ENCODE measurements at regions not wholly inside any gene's neighbourhood (a gene's known extent, or its start where the extent isn't known, plus 50 kb on each side); places are given as distances from the start of the nearest gene placed in this dataset.

DNA sequence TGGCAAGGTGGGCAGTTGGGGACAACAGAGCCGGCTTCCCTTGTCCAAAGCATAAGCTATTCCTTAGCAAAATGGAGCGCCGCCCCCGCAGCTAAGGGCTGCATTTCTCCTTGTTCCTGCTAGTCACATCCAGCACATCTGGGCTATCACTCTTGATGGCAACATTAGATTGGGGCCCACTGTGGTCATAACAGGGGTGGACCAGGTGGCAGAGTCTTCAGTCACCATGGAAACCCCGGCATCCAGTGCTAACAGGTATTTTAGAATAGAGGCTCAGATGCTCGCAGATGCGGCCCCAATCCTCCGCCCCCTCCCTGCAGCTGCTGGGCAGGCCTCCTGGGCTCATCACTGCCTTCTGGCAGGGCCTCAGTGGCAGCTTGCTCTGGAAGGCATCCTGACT is 125.9 kb downstream of the GPCPD1 start:
- intact Hi-C loops (cut with DNase I; ENCODE audit: low total_unique reads) = no loop called here

DNA sequence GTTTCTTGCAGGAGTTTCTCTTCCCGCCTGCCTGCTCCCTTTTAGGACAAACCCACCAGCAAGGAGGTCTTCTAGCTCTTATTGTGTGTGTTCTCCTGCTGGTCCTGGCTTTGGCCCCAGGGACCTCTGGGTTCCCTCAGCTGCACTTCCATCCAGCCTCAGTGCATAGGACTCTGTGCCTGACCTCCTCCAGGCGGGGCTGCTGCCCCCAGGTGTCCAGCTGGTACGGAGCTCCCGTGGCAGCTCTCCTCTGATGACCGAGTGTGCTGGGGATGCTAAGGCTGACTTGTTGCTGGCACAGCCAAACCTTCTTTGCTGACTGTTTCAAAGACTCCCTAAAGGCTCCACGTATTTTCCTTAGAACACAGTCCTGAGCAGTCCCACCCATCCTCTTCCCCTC is 126.5 kb downstream of the GPCPD1 start:
- DNase-seq = no peak
- H3K27me3 ChIP-seq = no peaks in the 10 kb centered on the region

More for the DNA sequence above, 125.9 kb downstream of the GPCPD1 start:
- no peaks in the 10 kb centered on the region for H3K36me3 ChIP-seq
- DNase-seq = no peak
- no peak overlapping the region for H3K27ac ChIP-seq
- TF ChIP-seq, protein P1, sequence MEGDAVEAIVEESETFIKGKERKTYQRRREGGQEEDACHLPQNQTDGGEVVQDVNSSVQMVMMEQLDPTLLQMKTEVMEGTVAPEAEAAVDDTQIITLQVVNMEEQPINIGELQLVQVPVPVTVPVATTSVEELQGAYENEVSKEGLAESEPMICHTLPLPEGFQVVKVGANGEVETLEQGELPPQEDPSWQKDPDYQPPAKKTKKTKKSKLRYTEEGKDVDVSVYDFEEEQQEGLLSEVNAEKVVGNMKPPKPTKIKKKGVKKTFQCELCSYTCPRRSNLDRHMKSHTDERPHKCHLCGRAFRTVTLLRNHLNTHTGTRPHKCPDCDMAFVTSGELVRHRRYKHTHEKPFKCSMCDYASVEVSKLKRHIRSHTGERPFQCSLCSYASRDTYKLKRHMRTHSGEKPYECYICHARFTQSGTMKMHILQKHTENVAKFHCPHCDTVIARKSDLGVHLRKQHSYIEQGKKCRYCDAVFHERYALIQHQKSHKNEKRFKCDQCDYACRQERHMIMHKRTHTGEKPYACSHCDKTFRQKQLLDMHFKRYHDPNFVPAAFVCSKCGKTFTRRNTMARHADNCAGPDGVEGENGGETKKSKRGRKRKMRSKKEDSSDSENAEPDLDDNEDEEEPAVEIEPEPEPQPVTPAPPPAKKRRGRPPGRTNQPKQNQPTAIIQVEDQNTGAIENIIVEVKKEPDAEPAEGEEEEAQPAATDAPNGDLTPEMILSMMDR (IDR thresholded peaks at IDR 0.05) = no peak
- TF ChIP-seq POLR2A (IDR thresholded peaks at IDR 0.05) = no peak
- no peaks in the 10 kb centered on the region for H3K9me3 ChIP-seq
- no peak overlapping the region for H3K4me3 ChIP-seq
- no peaks in the 10 kb centered on the region for H3K4me1 ChIP-seq
- no peaks in the 10 kb centered on the region for H3K27me3 ChIP-seq

DNA sequence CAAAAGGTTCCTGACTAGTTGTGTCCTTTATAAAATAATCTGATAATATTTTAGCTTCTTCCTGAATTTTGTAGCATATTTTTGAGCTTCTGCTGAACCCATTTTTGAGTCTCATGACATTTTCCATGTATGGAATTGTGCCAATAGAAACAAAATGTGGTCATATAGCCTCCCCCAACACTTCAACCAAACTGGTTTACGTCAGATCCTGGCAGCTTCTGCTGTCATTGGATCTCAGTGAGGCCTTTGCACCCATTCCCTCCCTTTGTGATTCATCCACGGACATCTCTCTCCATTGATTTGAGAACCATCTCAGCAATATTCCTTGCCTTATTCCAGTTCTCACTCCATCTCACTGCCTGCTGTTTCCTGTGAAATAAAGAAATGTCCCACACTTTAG is 128.0 kb downstream of the GPCPD1 start:
- H3K36me3 ChIP-seq = no peaks in the 10 kb centered on the region
- DNase-seq = no peak
- H3K4me3 ChIP-seq = no peak overlapping the region
- intact Hi-C loops (cut with DNase I; ENCODE audit: low total_unique reads) = no loop called here
- H3K4me1 ChIP-seq = no peaks in the 10 kb centered on the region
- no peak overlapping the region for H3K27ac ChIP-seq
- no peaks in the 10 kb centered on the region for H3K9me3 ChIP-seq
- H3K27me3 ChIP-seq = no peaks in the 10 kb centered on the region
- no peak for TF ChIP-seq POLR2A (IDR thresholded peaks at IDR 0.05)
- TF ChIP-seq, protein P1 (IDR thresholded peaks at IDR 0.05) = no peak

More for the DNA sequence above, 126.5 kb downstream of the GPCPD1 start:
- H3K27ac ChIP-seq = no peak overlapping the region
- H3K9me3 ChIP-seq = no peaks in the 10 kb centered on the region
- intact Hi-C loops (cut with DNase I; ENCODE audit: low total_unique reads) = no loop called here
- no peaks in the 10 kb centered on the region for H3K4me1 ChIP-seq
- no peak overlapping the region for H3K4me3 ChIP-seq
- H3K36me3 ChIP-seq = no peaks in the 10 kb centered on the region
- TF ChIP-seq, protein P1 (IDR thresholded peaks at IDR 0.05) = no peak
- no peak for TF ChIP-seq POLR2A (IDR thresholded peaks at IDR 0.05)

DNA sequence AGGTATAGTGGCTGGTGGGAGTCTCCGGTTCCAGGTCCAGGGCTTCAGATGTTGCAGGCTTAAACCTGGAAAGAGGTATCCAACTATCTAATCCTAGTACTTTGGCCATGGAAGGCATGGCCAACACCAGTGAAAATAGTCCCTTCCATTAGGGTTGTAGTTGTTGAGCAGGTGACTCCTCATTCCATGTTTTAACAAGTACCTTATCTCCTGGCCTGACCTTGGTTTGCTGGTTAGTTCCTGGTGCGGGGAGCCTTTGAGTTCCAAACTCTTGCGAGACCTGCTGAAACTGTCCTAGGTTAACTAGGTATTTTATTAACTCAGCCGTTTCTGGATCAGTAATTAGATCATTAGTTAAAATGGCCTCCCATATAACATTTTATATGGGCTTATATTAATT is 128.9 kb downstream of the GPCPD1 start:
- Histone ChIP-seq H3K27ac (no peak overlapping the region), H3K9me3 (no peaks in the 10 kb centered on the region), H3K36me3 (no peaks in the 10 kb centered on the region), H3K27me3 (no peaks in the 10 kb centered on the region), H3K4me1 (no peaks in the 10 kb centered on the region), H3K4me3 (no peak overlapping the region)
- DNase-seq = no peak
- TF ChIP-seq POLR2A (IDR thresholded peaks at IDR 0.05) = no peak
- TF ChIP-seq, protein P1 (IDR thresholded peaks at IDR 0.05) = no peak
- intact Hi-C loops (cut with DNase I; ENCODE audit: low total_unique reads) = no loop called here

DNA sequence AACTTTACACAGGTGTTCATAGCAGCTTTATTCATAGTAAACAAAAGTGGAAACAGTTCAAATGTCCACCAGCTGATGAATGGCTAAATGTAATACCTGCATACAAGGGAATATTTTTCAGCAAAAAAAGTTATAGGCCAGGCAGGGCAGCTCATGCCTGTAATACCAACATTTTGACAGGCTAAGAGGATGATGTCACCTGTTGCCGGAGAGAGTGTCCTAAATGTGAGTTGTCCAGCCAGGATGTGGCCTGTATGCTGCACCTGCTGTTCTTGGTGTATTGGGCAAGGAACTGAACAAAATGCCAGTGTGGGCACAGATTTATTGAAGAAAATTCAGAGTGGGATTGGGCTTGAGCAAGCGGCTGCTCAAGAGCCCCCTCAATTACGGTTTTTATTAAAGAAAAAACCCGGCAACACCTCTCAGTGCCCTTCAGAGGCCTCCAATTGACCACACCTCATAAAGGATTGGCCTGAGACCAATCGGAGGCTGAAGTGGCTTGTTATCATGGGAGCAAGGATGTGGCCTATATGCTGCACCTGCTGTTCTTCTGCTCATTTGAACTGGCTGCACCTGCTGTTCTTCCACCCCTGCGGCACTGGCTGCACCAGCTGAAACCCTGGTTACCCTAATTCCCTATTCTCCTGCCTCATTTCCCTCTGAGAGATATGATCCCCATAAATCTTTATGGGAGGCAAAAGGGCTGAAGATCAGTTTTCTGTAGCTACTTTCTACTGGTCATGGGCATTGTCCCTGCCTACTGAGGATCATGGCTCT is 129.8 kb downstream of the GPCPD1 start:
- no peak for DNase-seq
- H3K9me3 ChIP-seq = no peaks in the 10 kb centered on the region
- no peaks in the 10 kb centered on the region for H3K27me3 ChIP-seq
- no peak for TF ChIP-seq POLR2A (IDR thresholded peaks at IDR 0.05)
- H3K4me3 ChIP-seq = no peak overlapping the region
- H3K4me1 ChIP-seq = no peaks in the 10 kb centered on the region
- no peak overlapping the region for H3K27ac ChIP-seq
- intact Hi-C loops (cut with DNase I; ENCODE audit: low total_unique reads) = no loop called here
- H3K36me3 ChIP-seq = no peaks in the 10 kb centered on the region
